GM18505 (cell line): ENCODE measurements at regions not wholly inside any gene's neighbourhood (a gene's known extent, or its start where the extent isn't known, plus 50 kb on each side); places are given as distances from the start of the nearest gene placed in this dataset.
A peak's percentile ranks its signal among the peaks of the same experiment; 100 is the strongest.

Source experiments
- ATAC-seq: cut with Tn5 transposase; IDR thresholded peaks from one replicate; pipeline ENCODE4 v1.9.1; 2021; ENCODE audit not compliant: unreplicated experiment
- POLR2A ChIP-seq: IDR thresholded peaks from 4 replicates; pipeline ENCODE4 v1.6.1; 2011; ENCODE audit warnings: borderline replicate concordance; ENCODE audit not compliant: insufficient read depth, insufficient read length; ENCODE audit errors: extremely low read depth

- ATAC-seq: no peak
- TF ChIP-seq POLR2A: no peak
These were observed 165.5 kb upstream of the CCND2 start for GRCh38 chr12:4107911-4108697.

- ATAC-seq: peak; percentile 77
- TF ChIP-seq POLR2A: no peak
These were observed 166.1 kb upstream of the CCND2 start for GRCh38 chr12:4107436-4107878.

GRCh38 chr12:4106621-4107020 lies 166.9 kb upstream of the CCND2 start:
- no peak for ATAC-seq
- no peak for TF ChIP-seq POLR2A

- no peak for ATAC-seq
- TF ChIP-seq POLR2A: no peak
These were observed 168.8 kb upstream of the CCND2 start for GRCh38 chr12:4104722-4105244.

- no peak for ATAC-seq
- no peak for TF ChIP-seq POLR2A
These were observed 174.3 kb upstream of the CCND2 start for GRCh38 chr12:4099276-4099675.

- ATAC-seq: no peak
- TF ChIP-seq POLR2A: no peak
These were observed 182.4 kb upstream of the CCND2 start for GRCh38 chr12:4091016-4091743.

GRCh38 chr12:4089956-4090355 lies 183.6 kb upstream of the CCND2 start:
- TF ChIP-seq POLR2A: no peak
- no peak for ATAC-seq

- no peak for ATAC-seq
- no peak for TF ChIP-seq POLR2A
These were observed 184.4 kb upstream of the CCND2 start for GRCh38 chr12:4089121-4089606.

- TF ChIP-seq POLR2A: no peak
- ATAC-seq: no peak
These were observed 185.1 kb upstream of the CCND2 start for GRCh38 chr12:4088451-4088850.

- no peak for TF ChIP-seq POLR2A
These were observed 187.1 kb upstream of the CCND2 start for GRCh38 chr12:4086481-4086880.

GRCh38 chr12:4084573-4084972 lies 189.0 kb upstream of the CCND2 start:
- TF ChIP-seq POLR2A: no peak
- no peak for ATAC-seq

More at GRCh38 chr12:4086481-4086880, 187.1 kb upstream of the CCND2 start:
- ATAC-seq: no peak

GRCh38 chr12:4082809-4083403 lies 190.7 kb upstream of the CCND2 start:
- no peak for ATAC-seq
- no peak for TF ChIP-seq POLR2A

- ATAC-seq: no peak
- TF ChIP-seq POLR2A: no peak
These were observed 193.3 kb upstream of the CCND2 start for GRCh38 chr12:4080213-4080612.
